AG10803 (cell line): ENCODE measurements at regions not wholly inside any gene's neighbourhood (a gene's known extent, or its start where the extent isn't known, plus 50 kb on each side); places are given as distances from the start of the nearest gene placed in this dataset.
"Not testable (repeated sequence)": the region's sequence is repeated elsewhere in the genome, so short reads cannot be mapped to it uniquely, and the experiment has no call there.

Experiments used
- DNase-seq: peaks from one replicate; pipeline ENCODE4 v3.0.0; 2010; ENCODE audit warnings: low read depth
- H3K4me3 ChIP-seq: 2 replicates; pipeline ENCODE4 v1.5.1; 2011; ENCODE audit warnings: mild to moderate bottlenecking, low read length, control low read depth
- TF ChIP-seq, protein P1 (sequence below): conservative IDR thresholded peaks from 2 replicates; pipeline ENCODE4 v1.5.1; 2011; ENCODE audit warnings: mild to moderate bottlenecking, low read length, control low read depth, inconsistent platforms

GRCh38 chr3:191085091-191085490 lies 114.0 kb upstream of the OSTN start:
- no peak overlapping the region for H3K4me3 ChIP-seq
- DNase-seq: peak; percentile 76
- TF ChIP-seq, protein P1, sequence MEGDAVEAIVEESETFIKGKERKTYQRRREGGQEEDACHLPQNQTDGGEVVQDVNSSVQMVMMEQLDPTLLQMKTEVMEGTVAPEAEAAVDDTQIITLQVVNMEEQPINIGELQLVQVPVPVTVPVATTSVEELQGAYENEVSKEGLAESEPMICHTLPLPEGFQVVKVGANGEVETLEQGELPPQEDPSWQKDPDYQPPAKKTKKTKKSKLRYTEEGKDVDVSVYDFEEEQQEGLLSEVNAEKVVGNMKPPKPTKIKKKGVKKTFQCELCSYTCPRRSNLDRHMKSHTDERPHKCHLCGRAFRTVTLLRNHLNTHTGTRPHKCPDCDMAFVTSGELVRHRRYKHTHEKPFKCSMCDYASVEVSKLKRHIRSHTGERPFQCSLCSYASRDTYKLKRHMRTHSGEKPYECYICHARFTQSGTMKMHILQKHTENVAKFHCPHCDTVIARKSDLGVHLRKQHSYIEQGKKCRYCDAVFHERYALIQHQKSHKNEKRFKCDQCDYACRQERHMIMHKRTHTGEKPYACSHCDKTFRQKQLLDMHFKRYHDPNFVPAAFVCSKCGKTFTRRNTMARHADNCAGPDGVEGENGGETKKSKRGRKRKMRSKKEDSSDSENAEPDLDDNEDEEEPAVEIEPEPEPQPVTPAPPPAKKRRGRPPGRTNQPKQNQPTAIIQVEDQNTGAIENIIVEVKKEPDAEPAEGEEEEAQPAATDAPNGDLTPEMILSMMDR: no peak

DNA sequence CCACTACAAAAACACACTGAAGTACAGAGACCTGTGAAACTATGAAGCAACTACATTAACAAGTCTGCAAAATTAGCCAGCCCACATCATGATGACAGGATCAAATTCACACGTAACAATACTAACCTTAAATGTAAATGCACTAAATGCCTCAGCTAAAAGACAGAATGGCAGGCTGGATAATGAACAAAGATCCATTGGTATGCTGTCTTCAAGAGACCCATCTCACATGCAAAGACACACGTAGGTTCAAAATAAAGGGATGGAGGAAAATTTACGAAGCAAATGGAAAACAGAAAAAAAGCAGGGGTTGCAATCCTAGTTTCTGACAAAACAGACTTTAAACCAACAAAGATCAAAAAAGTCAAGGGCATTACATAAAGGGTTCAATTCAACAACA lies 120.1 kb upstream of the OSTN start:
- not testable (repeated sequence) for DNase-seq, H3K4me3 ChIP-seq

- DNase-seq: no peak
- TF ChIP-seq, protein P1: no peak
- H3K4me3 ChIP-seq: no peak overlapping the region
Measured at GRCh38 chr3:191076903-191077552, 122.0 kb upstream of the OSTN start.

DNA sequence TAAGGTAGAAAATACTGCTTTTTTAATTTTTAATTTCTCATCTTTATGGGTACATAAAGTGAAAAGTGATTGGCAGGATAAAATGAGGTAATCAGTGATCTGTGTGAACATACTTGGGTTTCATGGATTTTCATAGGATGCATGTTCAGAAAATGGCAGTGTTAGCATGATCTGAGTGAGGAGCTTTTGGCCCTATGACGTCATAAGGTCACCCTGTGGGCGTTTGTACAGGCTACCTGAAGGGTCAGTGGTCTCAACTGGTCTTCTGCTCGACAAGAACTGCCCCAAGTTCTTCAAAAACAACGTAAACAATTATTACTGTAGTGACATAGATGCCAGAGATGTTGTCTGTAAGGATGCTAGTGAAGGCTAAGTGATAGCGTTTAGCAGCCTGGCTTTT lies 124.5 kb upstream of the OSTN start:
- no peak for DNase-seq
- H3K4me3 ChIP-seq: no peak overlapping the region
- TF ChIP-seq, protein P1: no peak

DNA sequence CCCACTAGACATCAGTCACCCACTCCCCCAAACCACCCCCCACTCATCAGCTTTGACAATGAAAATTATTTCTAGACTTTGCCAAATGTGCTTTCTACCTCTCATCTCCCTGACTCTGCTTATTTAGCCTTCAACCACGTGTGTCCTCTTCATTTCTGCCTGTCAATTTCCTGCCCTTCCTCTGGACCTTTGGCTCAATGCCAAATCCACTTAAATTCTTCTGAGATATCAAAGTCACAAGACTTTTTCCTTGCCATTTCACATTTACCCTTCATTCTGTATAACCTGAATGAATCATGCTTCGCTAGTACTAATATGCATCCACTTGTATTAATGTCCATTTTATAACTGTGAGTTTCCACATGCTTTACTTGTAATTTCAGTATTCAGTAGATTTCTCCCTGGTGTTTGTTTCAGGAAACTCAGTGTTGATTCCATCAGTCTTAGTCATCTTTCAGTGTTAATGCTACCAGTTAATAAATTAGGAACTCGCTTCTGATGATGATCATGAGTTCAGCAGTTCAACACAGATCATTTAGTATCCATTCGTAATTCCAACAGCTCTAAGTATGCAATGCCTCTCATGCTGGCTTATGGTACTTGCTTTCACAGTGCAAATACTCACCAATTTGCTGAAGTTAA lies 128.2 kb upstream of the OSTN start:
- H3K4me3 ChIP-seq: no peak overlapping the region
- TF ChIP-seq, protein P1: no peak
- peak; percentile 3 for DNase-seq

DNA sequence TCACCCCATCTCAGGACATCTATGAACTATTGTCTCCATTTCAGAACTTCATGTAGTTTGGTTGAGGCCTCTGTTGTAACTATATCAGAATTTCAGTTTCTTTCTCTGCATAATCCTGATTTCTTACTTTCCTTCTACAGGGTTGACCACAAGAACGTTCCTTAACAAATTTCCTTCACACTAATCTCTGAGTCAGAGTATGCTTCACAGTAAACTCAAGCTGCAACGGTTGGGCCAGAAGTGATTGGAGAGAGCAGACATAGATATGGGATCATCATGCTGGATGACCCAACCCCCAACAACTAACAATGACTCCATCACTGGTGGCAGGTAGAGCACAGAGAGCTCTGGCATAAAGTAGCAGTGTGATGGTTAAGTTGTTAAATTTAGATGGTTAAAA lies 128.8 kb upstream of the OSTN start:
- TF ChIP-seq, protein P1: no peak
- no peak overlapping the region for H3K4me3 ChIP-seq
- peak; percentile 81 for DNase-seq

DNA sequence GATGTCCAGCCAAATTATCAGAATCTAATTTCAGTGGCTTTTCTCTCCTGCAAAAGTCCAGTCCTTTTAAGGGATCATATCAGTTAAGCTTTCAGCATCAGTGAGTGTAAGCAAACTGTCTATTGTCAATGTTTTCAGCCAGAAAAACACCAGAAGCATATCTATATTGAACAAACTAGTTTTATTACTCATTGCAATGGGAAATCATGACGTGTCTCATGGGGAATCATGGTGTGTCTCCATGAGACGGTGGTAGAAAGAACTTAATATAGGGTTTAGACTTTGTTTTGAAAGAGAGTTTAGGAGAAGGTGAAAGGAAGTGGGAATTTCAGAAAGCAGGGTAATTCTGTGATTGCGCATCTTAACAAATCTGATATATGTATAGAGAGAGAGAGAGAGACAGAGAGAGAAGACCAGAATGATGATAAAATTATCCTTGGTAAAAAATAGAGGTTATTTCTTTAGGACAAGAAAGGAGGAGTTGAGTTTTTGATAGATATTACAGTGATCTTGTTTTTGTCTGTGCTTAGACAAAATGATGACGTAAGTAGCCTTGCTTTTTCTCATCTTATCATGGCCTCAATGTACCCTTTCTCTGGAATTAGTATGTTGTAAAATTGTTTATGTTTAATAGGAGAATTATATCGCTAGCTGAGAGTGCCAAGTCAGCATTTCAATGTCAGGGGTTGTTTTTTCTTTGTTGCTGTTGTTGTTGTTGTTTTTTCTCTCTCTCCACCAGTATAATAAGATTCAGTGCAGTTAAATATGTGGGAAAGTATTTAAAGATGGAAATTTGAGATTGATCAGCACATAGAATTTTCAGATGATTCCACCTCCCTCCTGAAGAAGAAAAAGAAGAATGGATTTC lies 129.9 kb upstream of the OSTN start:
- TF ChIP-seq, protein P1: no peak
- no peak overlapping the region for H3K4me3 ChIP-seq
- DNase-seq: no peak
